GM18868 (cell line): ENCODE measurements at regions not wholly inside any gene's neighbourhood (a gene's known extent, or its start where the extent isn't known, plus 50 kb on each side); places are given as distances from the start of the nearest gene placed in this dataset.

Experiments used
- ATAC-seq: cut with Tn5 transposase; IDR thresholded peaks from one replicate; pipeline ENCODE4 v1.9.1; 2021; ENCODE audit warnings: mild to moderate bottlenecking, moderate library complexity; ENCODE audit not compliant: unreplicated experiment

GRCh38 chr4:13067077-13067476 lies 417.1 kb downstream of the RAB28 start:
- no peak for ATAC-seq

GRCh38 chr4:13059019-13059418 lies 425.1 kb downstream of the RAB28 start:
- no peak for ATAC-seq

DNA sequence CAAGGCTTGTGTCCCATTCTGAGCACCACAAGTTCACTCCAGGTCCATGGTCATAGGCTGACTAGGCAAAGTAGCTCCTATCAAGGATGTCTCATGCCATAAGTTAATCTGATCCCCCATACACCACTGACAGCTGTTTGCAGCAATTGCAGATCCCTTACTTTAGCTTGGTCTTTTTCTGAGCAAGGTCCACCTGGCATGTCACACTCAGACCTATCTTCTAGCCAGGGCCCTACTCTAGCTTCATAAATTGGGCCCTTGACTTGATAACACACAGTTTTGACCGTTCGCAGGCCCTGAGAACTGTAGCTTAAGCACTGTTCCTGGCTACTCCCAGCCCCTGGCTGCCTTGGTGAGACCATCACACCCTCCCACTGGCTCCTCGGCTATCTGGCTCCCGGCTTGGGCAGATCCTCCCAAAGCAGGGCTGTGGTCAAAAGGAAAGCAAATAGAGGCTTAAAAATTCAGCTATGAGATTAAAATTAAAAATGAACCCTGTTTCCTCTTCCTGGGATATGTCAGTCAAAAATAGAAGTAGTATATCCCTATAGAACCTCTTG lies 427.4 kb downstream of the RAB28 start:
- no peak for ATAC-seq

GRCh38 chr4:13054420-13054970 lies 429.6 kb downstream of the RAB28 start:
- no peak for ATAC-seq

DNA sequence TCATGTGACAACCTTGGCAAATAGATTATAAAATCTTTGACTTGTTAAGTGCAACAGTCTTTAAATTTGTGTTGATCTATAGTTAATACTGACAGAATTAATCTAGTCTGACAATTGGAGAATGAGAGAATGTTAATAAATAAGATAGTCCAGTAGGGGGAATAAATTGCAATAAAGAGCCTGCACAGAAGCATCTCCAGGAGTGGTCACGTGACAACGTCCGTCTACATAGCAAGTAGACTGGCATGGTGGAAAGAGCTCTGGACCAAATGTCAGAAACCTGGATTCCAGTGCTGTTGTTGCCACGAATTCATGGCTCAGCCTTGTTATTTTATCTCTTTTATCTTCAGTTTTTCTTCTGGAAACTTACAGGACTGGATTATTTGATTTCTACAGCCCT lies 436.5 kb downstream of the RAB28 start:
- ATAC-seq, result no peak

DNA sequence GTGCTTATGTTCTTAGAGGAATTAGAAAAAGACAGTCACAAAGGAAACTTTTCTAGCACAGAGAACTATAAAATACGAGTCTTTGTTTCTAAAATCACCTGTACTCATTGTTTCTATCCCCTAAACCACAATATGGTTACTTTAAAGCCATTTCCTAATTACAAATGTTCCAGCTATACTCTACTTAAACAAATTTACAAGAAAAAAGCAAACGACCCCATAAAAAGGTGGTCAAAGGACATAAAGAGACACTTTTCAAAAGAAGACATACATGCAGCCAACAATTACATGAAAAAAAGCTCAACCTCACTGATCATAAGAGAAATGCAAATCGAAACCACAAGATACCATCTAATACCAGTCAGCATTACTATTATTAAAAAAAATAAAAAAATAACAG lies 447.3 kb downstream of the RAB28 start:
- ATAC-seq, result no peak

- ATAC-seq, result no peak
Observed at GRCh38 chr4:13032936-13033335, 451.2 kb downstream of the RAB28 start.

DNA sequence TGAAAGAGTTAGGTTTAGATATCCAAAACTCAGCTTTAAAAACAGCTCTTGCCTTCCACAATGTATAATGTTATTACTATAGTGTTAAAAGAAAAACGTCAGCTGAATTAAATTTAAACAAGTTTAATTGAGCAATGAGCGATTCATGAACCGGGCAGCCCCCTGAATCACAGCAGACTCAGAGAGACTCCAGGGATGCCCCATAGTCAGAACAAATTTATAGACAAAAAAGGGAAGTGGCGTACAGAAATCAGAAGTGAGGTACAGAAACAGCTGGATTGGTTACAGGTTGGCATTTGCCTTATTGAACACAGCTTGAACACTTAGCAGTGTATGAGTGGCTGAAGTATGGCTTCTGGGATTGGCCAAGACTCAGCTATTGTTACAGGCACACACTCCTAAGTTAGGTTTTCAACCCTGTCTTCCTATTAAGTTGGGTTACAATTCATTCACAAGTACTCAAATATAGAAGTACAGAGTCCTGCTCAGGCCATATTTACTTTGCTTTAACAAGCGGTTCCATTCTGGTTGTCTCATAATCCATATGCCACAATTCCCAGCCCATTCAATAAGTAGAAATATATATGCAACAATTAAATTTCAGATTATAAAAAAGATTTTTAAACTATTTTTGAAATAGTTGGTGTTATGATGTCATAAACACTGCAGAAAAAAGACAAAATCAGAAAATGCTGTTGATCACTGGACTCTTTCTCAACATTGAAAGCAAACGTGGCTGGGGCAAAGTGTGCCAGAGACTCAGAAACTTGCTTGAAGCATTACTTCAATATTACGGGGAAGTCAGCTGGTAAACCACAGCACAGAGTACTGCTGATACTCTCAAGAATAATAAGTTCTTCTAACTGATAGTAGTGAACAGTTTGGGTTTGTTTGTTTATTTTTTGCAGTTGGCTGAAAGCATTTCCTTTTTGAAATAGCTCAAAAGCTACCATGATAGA lies 459.7 kb downstream of the RAB28 start:
- ATAC-seq, result no peak

- no peak for ATAC-seq
Observed at GRCh38 chr4:13007802-13008470, 476.2 kb downstream of the RAB28 start.

DNA sequence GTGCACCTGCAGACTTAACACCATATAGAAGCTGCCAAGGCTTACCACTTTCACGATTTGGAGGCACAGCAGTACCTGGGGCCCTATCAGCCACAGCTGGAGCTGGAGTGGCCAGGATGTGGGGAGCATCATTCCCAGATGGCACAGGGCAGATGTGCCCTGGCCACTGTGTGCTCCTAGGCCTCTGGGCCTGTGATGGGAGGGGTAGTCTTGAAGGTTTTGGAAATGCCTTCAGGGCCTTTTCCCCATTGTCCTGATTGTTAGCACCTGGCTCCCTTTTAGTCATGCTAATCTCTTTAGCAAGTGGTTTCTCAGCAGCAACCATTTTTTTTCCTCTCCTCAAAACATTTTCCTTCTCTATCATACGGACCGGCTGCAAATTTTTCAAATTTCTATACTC lies 490.2 kb downstream of the RAB28 start:
- no peak for ATAC-seq

GRCh38 chr4:12987284-12987683 lies 496.9 kb downstream of the RAB28 start:
- no peak for ATAC-seq

GRCh38 chr4:12979797-12980196 lies 504.3 kb downstream of the RAB28 start:
- ATAC-seq, result no peak

DNA sequence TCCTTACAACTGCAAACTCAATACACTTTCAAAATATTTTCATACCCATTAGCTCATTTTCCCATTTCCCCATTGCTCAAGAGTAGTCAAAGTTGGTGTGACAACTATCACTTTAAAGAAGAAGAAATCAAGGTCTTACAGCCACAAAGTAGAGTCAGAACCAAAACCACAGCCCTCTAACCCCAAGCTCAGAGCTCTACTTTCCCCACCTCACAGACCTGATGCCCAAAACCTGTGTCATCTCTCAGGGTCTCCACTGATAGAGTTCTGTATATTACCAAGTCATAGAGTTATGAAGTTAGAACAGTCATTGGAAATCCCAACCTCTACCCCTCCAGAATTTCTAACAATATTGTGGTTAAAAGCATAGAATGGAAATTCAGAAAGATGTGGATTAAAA lies 505.8 kb downstream of the RAB28 start:
- no peak for ATAC-seq

DNA sequence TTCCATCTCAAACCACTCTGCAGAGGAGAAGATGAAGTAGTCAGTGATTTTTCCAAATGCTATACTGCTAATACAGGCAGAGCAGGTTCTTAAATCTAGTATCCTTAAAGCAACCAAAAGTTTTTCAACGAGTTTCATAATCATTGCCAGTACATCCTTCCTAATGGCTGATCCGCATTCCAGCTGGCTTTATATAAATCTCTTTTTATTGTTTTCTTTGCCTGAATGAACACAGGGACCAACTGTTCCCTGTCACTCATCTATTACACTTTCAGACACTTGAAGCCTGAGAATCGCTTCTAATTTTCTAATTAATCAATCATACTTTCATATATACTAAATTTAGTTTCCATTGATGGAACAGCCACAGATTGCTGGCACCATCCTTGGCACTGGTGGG lies 508.6 kb downstream of the RAB28 start:
- ATAC-seq, result no peak

GRCh38 chr4:12973522-12973921 lies 510.6 kb downstream of the RAB28 start:
- ATAC-seq, result no peak

- no peak for ATAC-seq
Observed at GRCh38 chr4:12968345-12968744, 515.8 kb downstream of the RAB28 start.

- no peak for ATAC-seq
Observed at GRCh38 chr4:12966726-12967125, 517.4 kb downstream of the RAB28 start.

DNA sequence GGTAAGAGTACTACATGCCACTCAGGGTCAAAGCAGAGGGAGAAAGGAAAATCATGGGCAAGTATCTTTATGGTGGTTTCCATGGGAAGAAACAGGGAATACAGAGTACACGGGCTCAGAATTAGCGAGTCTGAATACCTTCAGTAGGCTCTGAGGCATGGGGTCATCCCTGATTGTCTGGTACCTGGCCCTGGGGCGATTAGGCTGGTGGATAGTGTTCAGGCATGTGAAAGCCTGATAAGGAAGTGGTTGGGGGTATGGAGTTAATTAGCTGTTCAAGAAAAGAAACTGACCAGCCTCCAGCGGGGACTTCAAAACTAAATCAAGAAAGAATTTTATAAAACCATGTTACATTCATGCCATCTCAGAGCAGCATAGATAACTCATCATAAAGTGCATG lies 518.8 kb downstream of the RAB28 start:
- no peak for ATAC-seq

DNA sequence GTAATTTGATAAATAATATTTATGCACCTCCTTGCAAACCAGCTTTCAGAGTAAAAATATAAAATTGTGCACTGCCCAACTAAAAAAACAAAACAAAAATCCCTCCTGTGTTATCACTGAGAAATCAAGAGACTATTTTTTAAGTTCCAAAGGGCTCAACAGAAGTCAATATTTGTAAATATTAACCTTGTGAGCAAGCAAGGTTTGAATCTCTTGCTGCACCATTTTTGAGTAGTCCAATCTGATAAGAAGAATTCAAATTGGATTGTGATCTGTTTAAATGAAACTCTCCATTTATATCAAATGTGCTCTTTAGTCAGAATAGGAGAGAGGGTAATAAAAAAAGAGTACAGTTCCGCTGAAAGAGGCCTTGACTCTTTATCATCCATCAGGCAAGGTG lies 520.2 kb downstream of the RAB28 start:
- no peak for ATAC-seq

GRCh38 chr4:12963291-12963690 lies 520.8 kb downstream of the RAB28 start:
- no peak for ATAC-seq

- no peak for ATAC-seq
Observed at GRCh38 chr4:12961713-12962112, 522.4 kb downstream of the RAB28 start.

DNA sequence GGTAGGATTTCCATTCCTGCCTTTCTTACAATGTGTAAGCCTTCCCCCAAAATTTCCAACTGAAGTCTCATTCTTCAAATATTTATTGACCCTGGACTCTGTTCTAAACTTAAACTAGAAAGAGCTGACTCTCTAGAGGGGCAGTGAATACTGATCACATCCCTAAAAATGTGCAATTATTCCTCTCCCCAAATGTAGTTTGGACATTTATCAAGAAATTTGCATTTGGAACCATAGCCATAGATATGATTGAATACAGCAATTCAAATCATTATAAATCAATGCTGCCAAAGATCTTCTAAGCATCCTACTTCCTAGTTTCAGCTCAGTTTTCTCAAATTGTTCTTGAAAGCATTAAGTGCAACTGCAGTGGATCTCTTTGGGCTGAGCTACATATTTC lies 525.7 kb downstream of the RAB28 start:
- no peak for ATAC-seq
